ENCODE measurements at regions not wholly inside any gene's neighbourhood (a gene's known extent, or its start where the extent isn't known, plus 50 kb on each side); places are given as distances from the start of the nearest gene placed in this dataset.

DNA sequence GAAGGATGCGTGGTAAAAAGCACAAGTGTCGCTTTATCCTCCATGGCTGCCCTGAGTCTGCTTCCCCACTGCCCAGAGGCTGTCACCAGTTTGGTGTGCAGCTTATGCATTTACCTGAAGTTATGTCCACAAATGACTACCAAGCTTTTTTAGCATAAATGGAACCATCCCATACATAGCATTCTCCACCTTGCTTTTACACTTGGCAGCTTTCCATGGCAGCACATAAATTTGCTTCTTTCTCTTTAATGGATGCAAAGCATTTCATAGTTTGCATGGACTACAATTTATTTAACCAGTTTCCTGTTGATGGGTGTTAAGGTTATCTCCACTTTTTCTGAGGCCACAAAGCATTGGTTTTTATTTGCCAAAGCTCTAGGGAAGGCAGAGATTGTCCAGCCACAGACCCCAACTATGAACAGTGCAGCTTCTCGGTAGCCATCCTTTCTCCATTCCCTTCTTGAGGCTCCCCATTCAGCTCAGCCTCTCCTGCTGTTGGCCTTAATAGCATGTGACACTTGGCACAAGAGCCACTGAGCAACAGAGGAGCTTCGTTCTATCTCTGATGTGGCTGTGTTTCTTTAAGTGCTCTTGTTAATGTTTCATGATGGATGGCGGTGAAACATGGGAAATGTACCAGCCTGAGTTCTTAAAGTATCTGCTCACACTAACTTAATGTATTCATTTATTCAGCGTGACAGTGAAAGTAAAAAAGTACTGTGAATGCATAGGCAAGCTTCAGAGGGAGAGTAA, 59.8 kb upstream of the NAV2 start:
- Histone ChIP-seq H3K4me1 (no peaks in the 10 kb centered on the region), H3K36me3 (ENCODE audit: insufficient read depth in 1 of 2, low read depth in 1 of 2) (no peaks in the 10 kb centered on the region), H3K4me3 (no peak overlapping the region), H3K27ac (no peak overlapping the region), H3K27me3 (ENCODE audit: insufficient read depth in 3 of 3, low read length in 2 of 3) (no peaks in the 10 kb centered on the region), H3K9me3 (no peaks in the 10 kb centered on the region)
- whole genome bisulfite sequencing, 3 donors: 88 to 91% (median 90%) methylated on average over 6 of the region's 6 CpGs
- ATAC-seq (no peak), DNase-seq (no peak)
- intact Hi-C loops (cut with DNase I): no loop called here
- TF ChIP-seq, protein P1, sequence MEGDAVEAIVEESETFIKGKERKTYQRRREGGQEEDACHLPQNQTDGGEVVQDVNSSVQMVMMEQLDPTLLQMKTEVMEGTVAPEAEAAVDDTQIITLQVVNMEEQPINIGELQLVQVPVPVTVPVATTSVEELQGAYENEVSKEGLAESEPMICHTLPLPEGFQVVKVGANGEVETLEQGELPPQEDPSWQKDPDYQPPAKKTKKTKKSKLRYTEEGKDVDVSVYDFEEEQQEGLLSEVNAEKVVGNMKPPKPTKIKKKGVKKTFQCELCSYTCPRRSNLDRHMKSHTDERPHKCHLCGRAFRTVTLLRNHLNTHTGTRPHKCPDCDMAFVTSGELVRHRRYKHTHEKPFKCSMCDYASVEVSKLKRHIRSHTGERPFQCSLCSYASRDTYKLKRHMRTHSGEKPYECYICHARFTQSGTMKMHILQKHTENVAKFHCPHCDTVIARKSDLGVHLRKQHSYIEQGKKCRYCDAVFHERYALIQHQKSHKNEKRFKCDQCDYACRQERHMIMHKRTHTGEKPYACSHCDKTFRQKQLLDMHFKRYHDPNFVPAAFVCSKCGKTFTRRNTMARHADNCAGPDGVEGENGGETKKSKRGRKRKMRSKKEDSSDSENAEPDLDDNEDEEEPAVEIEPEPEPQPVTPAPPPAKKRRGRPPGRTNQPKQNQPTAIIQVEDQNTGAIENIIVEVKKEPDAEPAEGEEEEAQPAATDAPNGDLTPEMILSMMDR (IDR thresholded peaks at IDR 0.05): no peak

DNA sequence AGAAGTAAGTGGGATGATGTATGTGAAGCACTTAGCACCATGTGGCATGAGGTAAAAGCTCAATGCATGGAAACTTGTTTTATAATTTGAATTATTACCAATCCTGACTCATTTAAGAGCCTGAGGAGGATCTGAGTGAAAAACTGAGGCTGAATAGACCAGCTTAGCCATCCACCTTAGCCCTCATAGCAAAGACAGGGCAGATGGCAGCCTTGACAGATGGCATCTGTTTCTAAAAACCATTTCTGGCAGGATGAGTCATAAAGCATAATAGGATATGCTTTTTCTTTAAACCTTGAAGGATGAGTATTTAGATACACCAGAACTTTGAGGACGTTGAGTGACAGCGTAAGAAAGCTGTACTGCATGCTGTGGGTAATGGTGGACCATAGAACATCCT, 61.0 kb upstream of the NAV2 start:
- no peak for ATAC-seq
- WGBS, 3 donors: 84 to 94% (median 85%) methylated on average over 2 of the region's 2 CpGs
- H3K4me3 ChIP-seq: no peak overlapping the region

DNA sequence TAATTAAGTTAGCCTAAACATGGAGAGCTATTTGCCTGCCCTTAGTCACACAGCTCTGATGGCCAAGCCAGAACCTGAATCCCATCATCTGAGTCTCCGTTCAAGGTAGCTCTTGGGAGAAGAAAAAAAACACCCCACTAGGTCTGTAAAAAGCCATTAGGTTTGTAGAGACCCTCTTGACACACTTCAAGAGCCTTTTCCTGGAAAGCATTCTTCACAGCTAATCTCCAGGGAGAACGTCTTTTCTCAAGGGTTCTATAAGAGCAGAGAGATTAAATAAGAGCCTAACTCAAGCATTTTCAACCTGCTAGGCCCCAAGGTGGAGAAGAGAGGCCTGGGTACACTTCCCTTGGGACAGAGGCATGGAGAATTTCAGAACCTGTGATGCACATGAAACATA, 61.6 kb upstream of the NAV2 start:
- no peak for DNase-seq
- Histone ChIP-seq H3K4me3 (no peak overlapping the region), H3K36me3 (ENCODE audit: insufficient read depth in 1 of 2, low read depth in 1 of 2) (no peaks in the 10 kb centered on the region), H3K9me3 (no peaks in the 10 kb centered on the region), H3K4me1 (no peaks in the 10 kb centered on the region), H3K27ac (no peak overlapping the region), H3K27me3 (ENCODE audit: insufficient read depth in 3 of 3, low read length in 2 of 3) (no peaks in the 10 kb centered on the region)
- ATAC-seq: no peak
- TF ChIP-seq, protein P1 (IDR thresholded peaks at IDR 0.05): no peak
- intact Hi-C loops (cut with DNase I): no loop called here
- 87 to 96% (median 88%) methylated on average over 2 of the region's 2 CpGs for WGBS, 3 donors

More for the DNA sequence above, 61.0 kb upstream of the NAV2 start:
- DNase-seq: no peak
- Histone ChIP-seq H3K9me3 (no peaks in the 10 kb centered on the region), H3K27me3 (ENCODE audit: insufficient read depth in 3 of 3, low read length in 2 of 3) (no peaks in the 10 kb centered on the region), H3K36me3 (ENCODE audit: insufficient read depth in 1 of 2, low read depth in 1 of 2) (no peaks in the 10 kb centered on the region), H3K4me1 (no peaks in the 10 kb centered on the region), H3K27ac (no peak overlapping the region)
- TF ChIP-seq, protein P1 (IDR thresholded peaks at IDR 0.05): no peak
- intact Hi-C loops (cut with DNase I): no loop called here

DNA sequence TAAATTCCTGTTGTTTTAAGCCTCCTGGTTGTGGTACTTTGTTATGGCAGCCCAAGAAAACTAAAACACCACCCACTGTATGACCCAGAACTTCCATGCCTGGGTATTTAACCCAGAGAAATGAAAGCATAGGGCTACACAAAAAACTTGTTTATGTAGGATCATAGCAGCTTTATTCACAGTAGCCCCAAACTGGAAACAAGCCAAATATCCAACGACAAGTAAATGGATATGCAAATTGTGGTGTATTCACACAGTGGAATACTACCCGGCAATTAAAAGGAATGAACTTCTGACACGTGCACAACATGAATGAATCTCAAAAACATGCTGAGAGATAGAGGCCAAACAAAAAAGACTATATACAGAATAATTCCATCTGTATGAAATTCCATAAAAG, 62.2 kb upstream of the NAV2 start:
- ATAC-seq (no peak), DNase-seq (no peak)
- intact Hi-C loops (cut with DNase I): no loop called here
- TF ChIP-seq, protein P1 (IDR thresholded peaks at IDR 0.05): no peak
- H3K27me3 ChIP-seq (ENCODE audit: insufficient read depth in 3 of 3, low read length in 2 of 3): no peaks in the 10 kb centered on the region
- no peaks in the 10 kb centered on the region for H3K36me3 ChIP-seq (ENCODE audit: insufficient read depth in 1 of 2, low read depth in 1 of 2)
- H3K9me3 ChIP-seq: no peaks in the 10 kb centered on the region
- no peak overlapping the region for H3K4me3 ChIP-seq
- H3K27ac ChIP-seq: no peak overlapping the region
- no peaks in the 10 kb centered on the region for H3K4me1 ChIP-seq
- 72 to 76% (median 76%) methylated on average over 3 of the region's 3 CpGs for WGBS, 3 donors

DNA sequence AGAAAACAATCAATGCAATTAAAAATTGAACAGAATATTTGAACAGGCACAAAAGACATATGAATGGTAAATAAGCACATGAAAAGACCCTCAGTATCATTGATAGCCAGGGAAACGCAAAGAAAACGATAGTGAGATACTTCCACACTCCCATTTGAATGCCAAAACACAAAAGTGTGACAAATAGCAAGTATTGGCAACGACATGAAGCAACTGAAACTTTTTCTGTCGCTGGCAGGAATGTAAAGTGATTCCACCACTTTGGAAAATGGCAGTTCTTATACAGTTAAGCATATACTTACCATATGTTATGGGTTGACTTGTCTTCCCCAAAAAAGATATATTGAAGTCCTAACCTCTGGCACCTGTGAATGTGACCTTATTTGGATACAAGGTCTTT, 62.9 kb upstream of the NAV2 start:
- TF ChIP-seq, protein P1 (IDR thresholded peaks at IDR 0.05): no peak
- 51 to 70% (median 58%) methylated on average over 4 of the region's 4 CpGs for WGBS, 3 donors
- intact Hi-C loops (cut with DNase I): no loop called here

More for the DNA sequence above, 62.9 kb upstream of the NAV2 start:
- Histone ChIP-seq H3K4me1 (no peaks in the 10 kb centered on the region), H3K9me3 (no peaks in the 10 kb centered on the region), H3K27me3 (ENCODE audit: insufficient read depth in 3 of 3, low read length in 2 of 3) (no peaks in the 10 kb centered on the region), H3K36me3 (ENCODE audit: insufficient read depth in 1 of 2, low read depth in 1 of 2) (no peaks in the 10 kb centered on the region), H3K27ac (no peak overlapping the region), H3K4me3 (no peak overlapping the region)
- ATAC-seq (no peak), DNase-seq (no peak)
